ENCODE measurements at regions not wholly inside any gene's neighbourhood (a gene's known extent, or its start where the extent isn't known, plus 50 kb on each side); places are given as distances from the start of the nearest gene placed in this dataset.

DNA sequence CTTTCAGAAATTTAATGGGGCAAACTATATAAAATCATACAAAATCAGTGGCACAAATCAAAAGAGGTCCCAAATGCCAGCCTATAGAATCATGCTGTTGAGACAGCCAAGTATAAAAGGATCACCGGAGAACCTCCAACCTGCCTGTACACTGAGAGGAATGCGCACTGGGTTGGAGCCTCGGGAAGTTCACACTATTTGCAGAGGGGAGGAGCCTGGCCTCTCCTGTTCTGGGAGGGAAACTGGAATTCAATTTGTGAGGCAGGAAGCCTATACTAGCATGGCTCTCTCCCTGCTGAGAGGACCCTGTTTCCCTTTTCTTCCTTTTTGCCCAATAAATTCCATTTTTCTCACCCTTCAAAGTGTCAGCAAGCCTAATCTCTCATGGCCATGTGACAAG is 406.0 kb downstream of the HINT1 start:
- TF ChIP-seq CTCF (conservative IDR thresholded peaks at IDR 0.05): no peak
- no peak for TF ChIP-seq EZH2 (IDR thresholded peaks at IDR 0.05; ENCODE audit: low read depth)
